ENCODE measurements at regions not wholly inside any gene's neighbourhood (a gene's known extent, or its start where the extent isn't known, plus 50 kb on each side); places are given as distances from the start of the nearest gene placed in this dataset.

- Mint-ChIP-seq H3K27ac (no peak overlapping the region), H3K27me3 (ENCODE audit: low read depth in 3 of 3) (peaks cover 11 to 22% (median 12%) of the 10 kb centered on the region in 3 donors), H3K36me3 (no peaks in the 10 kb centered on the region), H3K4me3 (no peak overlapping the region), H3K4me1 (no peaks in the 10 kb centered on the region), H3K9me3 (peaks cover 0 to 21% (median 5%) of the 10 kb centered on the region in 6 donors)
- DNase-seq = no peak
These were observed 403.8 kb downstream of the ZNF536 start for GRCh38 chr19:30775956-30776355.

DNA sequence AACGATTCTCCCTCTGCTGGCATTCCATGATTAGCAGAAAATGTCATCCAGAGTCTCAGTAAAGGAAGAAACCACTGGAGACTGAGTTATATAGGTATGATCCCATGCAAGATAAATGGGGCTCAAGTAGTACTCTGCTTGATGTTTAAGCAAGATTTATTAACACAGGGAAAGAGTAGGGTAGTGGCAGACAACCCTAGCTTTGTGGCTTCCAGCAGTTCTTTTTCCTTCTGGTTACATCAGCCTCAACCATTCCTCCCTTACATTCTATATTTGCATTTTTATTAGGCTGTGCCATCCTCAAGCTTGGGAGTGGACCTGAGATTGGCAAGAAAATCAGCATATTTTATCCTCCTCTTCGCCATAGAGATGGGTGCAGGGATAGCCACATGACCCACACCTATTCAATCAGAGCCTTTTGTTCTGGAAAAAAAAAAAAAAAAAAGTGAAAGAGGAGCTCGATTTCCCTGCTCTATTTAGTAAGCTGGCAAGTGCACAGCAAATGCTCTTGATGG lies 402.1 kb downstream of the ZNF536 start:
- Mint-ChIP-seq H3K4me1 (no peaks in the 10 kb centered on the region), H3K36me3 (no peaks in the 10 kb centered on the region), H3K9me3 (peaks cover 0 to 25% (median 5%) of the 10 kb centered on the region in 6 donors), H3K4me3 (no peak overlapping the region), H3K27ac (no peak overlapping the region), H3K27me3 (ENCODE audit: low read depth in 3 of 3) (peaks cover 8 to 17% (median 11%) of the 10 kb centered on the region in 3 donors)
- no peak for DNase-seq

DNA sequence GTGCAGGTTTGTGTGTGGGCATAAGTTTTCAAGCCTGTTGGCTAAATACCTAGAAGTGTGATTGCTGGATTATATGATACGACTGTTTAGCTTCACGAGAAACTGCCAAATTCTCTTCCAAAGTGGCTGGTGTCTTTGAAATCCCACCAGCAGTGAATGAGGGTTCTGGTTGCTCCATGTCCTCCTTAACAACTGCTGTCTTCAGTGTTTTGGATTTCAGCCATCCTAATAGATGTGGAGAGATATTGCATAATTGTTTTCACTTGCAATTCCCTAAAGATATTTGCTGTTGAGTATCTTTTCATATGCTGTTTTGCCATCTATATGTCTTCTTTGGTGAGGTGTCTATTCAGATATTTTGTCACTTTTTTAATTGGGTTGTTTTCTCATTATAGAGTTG lies 390.5 kb downstream of the ZNF536 start:
- Mint-ChIP-seq H3K9me3 (peaks cover 0 to 2% (median 0%) of the 10 kb centered on the region in 6 donors), H3K4me1 (no peaks in the 10 kb centered on the region), H3K4me3 (no peak overlapping the region), H3K36me3 (no peaks in the 10 kb centered on the region), H3K27ac (no peak overlapping the region), H3K27me3 (ENCODE audit: low read depth in 3 of 3) (peaks cover 0 to 5% (median 4%) of the 10 kb centered on the region in 3 donors)
- no peak for DNase-seq

DNA sequence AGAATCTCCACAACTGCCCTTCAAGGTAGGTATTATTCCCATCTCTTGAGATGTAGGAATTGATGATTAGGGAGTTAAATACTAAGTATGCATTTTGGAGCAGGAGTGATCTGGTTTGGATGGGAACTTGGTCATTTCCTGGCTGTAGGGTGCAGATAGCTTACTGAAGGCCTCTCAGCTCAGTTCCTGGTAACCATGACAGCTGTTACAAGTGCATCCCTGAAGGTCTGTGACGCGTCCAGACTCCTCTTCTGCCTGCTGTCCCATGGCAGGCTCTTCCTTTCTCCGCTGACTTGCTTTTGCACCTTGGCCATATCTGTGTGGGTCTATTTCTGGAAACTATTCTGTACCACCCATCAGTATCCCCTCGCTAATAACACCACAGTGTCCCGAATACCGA lies 387.8 kb downstream of the ZNF536 start:
- Mint-ChIP-seq H3K4me3 (no peak overlapping the region), H3K4me1 (no peaks in the 10 kb centered on the region), H3K27me3 (ENCODE audit: low read depth in 3 of 3) (peaks cover 0 to 4% (median 2%) of the 10 kb centered on the region in 3 donors), H3K9me3 (no peaks in the 10 kb centered on the region), H3K36me3 (no peaks in the 10 kb centered on the region), H3K27ac (no peak overlapping the region)
- DNase-seq = no peak

DNA sequence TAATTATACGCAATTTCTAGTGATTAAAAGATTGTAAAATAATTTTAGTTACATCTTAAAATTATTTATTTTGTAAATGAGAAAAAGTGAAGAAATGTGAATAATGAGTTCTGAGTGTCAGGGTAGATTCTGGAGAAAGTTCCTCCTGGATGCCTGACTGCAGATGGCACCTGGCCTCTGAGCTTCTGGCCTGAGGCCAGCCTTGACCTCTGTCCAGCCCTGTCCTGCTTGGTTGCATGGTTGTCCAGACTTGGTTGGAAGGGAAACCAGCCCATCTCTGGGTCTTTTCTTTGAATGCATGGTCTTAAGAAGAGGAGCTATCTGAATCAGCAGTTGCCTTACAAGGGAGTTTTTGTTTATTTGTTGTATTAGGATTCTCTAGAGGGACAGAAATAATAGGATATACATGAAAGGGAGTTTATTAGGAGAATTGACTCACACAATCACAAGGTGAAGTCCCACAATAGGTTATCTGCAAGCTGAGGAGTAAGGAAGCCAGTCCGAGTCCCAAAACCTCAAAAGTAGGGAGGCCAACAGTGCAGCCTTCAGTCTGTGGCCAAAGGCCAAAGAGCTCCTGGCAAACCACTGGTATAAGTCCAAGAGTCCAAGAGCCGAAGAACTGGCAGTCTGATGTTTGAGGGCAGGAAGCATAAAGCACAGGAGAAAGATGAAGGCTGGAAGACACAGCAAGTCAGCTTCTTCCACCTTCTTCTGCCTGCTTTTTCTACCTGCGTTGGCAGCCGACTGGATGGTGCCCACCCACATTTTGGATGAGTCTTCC lies 385.8 kb downstream of the ZNF536 start:
- Mint-ChIP-seq H3K4me3 (no peak overlapping the region), H3K9me3 (no peaks in the 10 kb centered on the region), H3K4me1 (no peaks in the 10 kb centered on the region), H3K27ac (no peak overlapping the region), H3K36me3 (no peaks in the 10 kb centered on the region), H3K27me3 (ENCODE audit: low read depth in 3 of 3) (peaks cover 0 to 4% (median 0%) of the 10 kb centered on the region in 3 donors)
- DNase-seq = no peak

GRCh38 chr19:30757104-30757836 lies 385.1 kb downstream of the ZNF536 start:
- Mint-ChIP-seq H3K36me3 (no peaks in the 10 kb centered on the region), H3K27ac (no peak overlapping the region), H3K4me3 (no peak overlapping the region), H3K4me1 (no peaks in the 10 kb centered on the region), H3K9me3 (no peaks in the 10 kb centered on the region), H3K27me3 (ENCODE audit: low read depth in 3 of 3) (peaks cover 0 to 4% (median 0%) of the 10 kb centered on the region in 3 donors)
- DNase-seq = no peak

DNA sequence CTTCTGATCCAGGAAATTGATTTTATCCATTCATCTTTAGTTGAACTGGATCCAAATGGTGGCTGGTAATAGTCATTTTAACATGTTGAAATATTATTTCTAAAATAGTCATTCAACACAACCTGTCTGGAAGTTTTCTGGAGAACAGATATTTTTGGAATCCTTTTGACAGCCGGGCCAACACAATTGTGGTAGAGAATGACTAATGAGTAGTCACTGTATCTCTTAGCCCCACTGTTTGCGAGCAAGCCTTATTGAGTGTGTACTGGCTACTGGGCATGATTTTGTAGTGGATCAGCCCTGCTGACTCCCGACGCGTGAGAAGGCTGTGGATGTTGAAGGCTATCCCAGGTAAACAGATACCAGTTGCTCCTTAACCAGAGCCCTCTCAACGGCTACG lies 383.4 kb downstream of the ZNF536 start:
- Mint-ChIP-seq H3K9me3 (peaks cover 0 to under 1% (median 0%) of the 10 kb centered on the region in 6 donors), H3K4me3 (no peak overlapping the region), H3K27me3 (ENCODE audit: low read depth in 3 of 3) (peaks cover 0 to 6% (median 0%) of the 10 kb centered on the region in 3 donors), H3K36me3 (no peaks in the 10 kb centered on the region), H3K4me1 (no peaks in the 10 kb centered on the region), H3K27ac (no peak overlapping the region)
- no peak for DNase-seq

GRCh38 chr19:30754162-30754561 lies 382.0 kb downstream of the ZNF536 start:
- DNase-seq = no peak
- H3K4me3 Mint-ChIP-seq = no peak overlapping the region
- no peaks in the 10 kb centered on the region for H3K4me1 Mint-ChIP-seq
- peaks cover 0 to 6% (median 0%) of the 10 kb centered on the region in 3 donors for H3K27me3 Mint-ChIP-seq (ENCODE audit: low read depth in 3 of 3)
- H3K9me3 Mint-ChIP-seq = peaks cover 0 to 15% (median 0%) of the 10 kb centered on the region in 6 donors
- H3K36me3 Mint-ChIP-seq = no peaks in the 10 kb centered on the region
- H3K27ac Mint-ChIP-seq = no peak overlapping the region

DNA sequence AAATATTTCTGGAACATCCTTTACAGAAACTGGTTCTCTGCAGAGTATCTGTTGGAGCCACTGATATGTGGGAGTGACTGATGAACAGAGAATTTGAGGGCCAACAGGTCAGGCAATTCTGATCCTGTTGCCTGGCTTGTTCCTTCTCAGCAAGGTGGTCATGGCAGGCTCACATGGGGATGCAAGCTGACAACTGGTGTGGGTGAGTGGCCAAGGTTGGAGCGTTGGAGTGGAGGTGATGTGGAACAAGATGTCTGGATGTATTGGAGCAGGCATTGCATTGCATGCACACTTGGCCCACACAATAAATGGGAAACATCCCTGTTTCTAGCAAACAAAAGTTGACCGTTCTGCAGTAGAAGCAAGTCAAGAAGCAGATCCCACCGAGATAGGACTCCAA lies 380.7 kb downstream of the ZNF536 start:
- no peaks in the 10 kb centered on the region for H3K36me3 Mint-ChIP-seq
- DNase-seq = no peak
- H3K9me3 Mint-ChIP-seq = peaks cover 0 to 15% (median 1%) of the 10 kb centered on the region in 6 donors
- H3K4me1 Mint-ChIP-seq = no peaks in the 10 kb centered on the region
- H3K27ac Mint-ChIP-seq = no peak overlapping the region
- H3K4me3 Mint-ChIP-seq = no peak overlapping the region
- H3K27me3 Mint-ChIP-seq (ENCODE audit: low read depth in 3 of 3) = peaks cover 0 to 6% (median 0%) of the 10 kb centered on the region in 3 donors

- Mint-ChIP-seq H3K36me3 (no peaks in the 10 kb centered on the region), H3K4me3 (no peak overlapping the region), H3K9me3 (peaks cover 0 to 15% (median 1%) of the 10 kb centered on the region in 6 donors)
These were observed 380.0 kb downstream of the ZNF536 start for GRCh38 chr19:30752201-30752600.

GRCh38 chr19:30745476-30745985 lies 373.3 kb downstream of the ZNF536 start:
- Mint-ChIP-seq H3K36me3 (no peaks in the 10 kb centered on the region), H3K27me3 (ENCODE audit: low read depth in 3 of 3) (peaks cover 2 to 4% (median 2%) of the 10 kb centered on the region in 3 donors), H3K27ac (no peak overlapping the region), H3K4me3 (no peak overlapping the region), H3K4me1 (no peaks in the 10 kb centered on the region), H3K9me3 (peaks cover 0 to 14% (median 1%) of the 10 kb centered on the region in 6 donors)
- DNase-seq = no peak

More at GRCh38 chr19:30752201-30752600, 380.0 kb downstream of the ZNF536 start:
- Mint-ChIP-seq H3K27ac (no peak overlapping the region), H3K27me3 (ENCODE audit: low read depth in 3 of 3) (peaks cover 0 to 7% (median 0%) of the 10 kb centered on the region in 3 donors), H3K4me1 (no peaks in the 10 kb centered on the region)
- no peak for DNase-seq

DNA sequence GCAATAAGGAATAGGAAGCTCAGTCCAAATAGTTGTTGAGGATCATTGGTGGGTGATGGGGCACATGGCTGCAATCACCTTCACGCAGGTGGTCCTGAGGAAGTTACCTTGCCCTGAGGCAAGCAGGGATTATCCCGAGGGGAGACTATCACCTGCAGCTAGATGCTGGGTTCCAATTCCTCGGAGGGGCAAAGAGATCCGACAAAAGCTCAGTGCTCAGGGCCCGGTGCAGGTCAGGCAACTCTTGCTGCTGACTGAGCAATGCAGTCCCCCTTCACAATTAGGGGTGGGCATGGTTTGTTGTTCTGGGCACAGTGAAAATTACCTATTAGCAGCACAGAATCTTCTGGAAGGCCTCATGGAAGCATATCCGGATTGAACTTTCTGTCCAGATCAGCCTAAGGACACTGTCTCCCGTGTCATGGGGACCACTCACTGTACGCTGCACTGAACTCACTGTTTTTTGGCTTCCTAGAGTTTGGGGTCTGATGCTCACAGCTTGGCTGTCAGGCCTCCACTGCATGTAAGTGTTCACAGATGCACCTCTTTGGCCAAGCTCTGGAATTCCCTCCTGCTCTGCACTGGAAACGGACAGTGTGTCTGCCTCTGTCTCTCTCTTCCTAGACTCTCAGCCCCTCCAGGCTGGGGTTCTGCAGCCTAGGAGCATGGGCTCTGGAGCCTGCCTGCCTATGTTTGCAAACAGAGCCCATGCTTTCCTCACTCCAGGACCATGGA lies 372.7 kb downstream of the ZNF536 start:
- no peaks in the 10 kb centered on the region for H3K4me1 Mint-ChIP-seq
- no peaks in the 10 kb centered on the region for H3K36me3 Mint-ChIP-seq
- no peak overlapping the region for H3K4me3 Mint-ChIP-seq
- peaks cover 0 to 8% (median 1%) of the 10 kb centered on the region in 6 donors for H3K9me3 Mint-ChIP-seq
- DNase-seq = no peak
- no peak overlapping the region for H3K27ac Mint-ChIP-seq
- H3K27me3 Mint-ChIP-seq (ENCODE audit: low read depth in 3 of 3) = peaks cover 2 to 4% (median 2%) of the 10 kb centered on the region in 3 donors

DNA sequence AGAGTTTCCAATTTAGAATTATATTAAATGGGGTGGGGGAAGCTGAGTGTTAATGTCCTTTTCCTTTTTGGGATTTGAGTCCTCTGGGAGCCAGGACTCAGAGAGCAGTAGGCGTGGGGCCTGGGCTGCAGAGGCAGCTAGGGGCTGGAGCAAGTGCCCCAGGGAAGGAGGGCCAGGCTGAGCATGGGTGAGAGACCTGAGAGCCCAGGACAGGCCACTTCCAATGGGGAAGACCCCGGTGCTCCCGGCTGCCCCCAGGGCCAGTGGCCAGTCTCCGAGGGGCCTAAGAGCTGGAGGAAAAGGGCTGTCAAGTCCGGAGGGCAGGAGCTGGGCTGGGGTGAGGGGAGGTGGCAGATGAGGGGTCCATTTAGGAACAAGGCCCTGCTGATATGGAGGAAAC lies 371.5 kb downstream of the ZNF536 start:
- peaks cover 0 to 2% (median 0%) of the 10 kb centered on the region in 6 donors for H3K9me3 Mint-ChIP-seq
- peaks cover 2 to 4% (median 2%) of the 10 kb centered on the region in 3 donors for H3K27me3 Mint-ChIP-seq (ENCODE audit: low read depth in 3 of 3)
- H3K27ac Mint-ChIP-seq = no peak overlapping the region
- no peaks in the 10 kb centered on the region for H3K36me3 Mint-ChIP-seq
- DNase-seq = no peak
- no peaks in the 10 kb centered on the region for H3K4me1 Mint-ChIP-seq
- H3K4me3 Mint-ChIP-seq = no peak overlapping the region
